BE2C (cell line): ENCODE measurements at regions not wholly inside any gene's neighbourhood (a gene's known extent, or its start where the extent isn't known, plus 50 kb on each side); places are given as distances from the start of the nearest gene placed in this dataset.

Experiments used
- DNase-seq: peaks from one replicate; pipeline ENCODE4 v3.0.0-alpha.2; 2020
- H3K27me3 ChIP-seq: fragments of 250-450 bp; sonication (Bioruptor Pico); 2 replicates; pipeline ENCODE4 v1.5.1; 2020; ENCODE audit warnings: mild to moderate bottlenecking
- H3K36me3 ChIP-seq: fragments of 250-450 bp; sonication (Bioruptor Pico); 2 replicates; pipeline ENCODE4 v1.5.1; 2020; ENCODE audit warnings: mild to moderate bottlenecking
- H3K4me1 ChIP-seq: fragments of 250-450 bp; sonication (Bioruptor Pico); 2 replicates; pipeline ENCODE4 v1.5.1; 2020
- H3K4me3 ChIP-seq: 2 replicates; pipeline ENCODE4 v1.5.1; 2011; ENCODE audit warnings: low read depth, low read length
- H3K9me3 ChIP-seq: fragments of 250-450 bp; sonication (Bioruptor Pico); 2 replicates; pipeline ENCODE4 v1.5.1; 2020
- TF ChIP-seq, protein P1 (sequence below): IDR thresholded peaks from 2 replicates; pipeline ENCODE4 v1.5.1; 2012; ENCODE audit warnings: mild to moderate bottlenecking, low read depth, low read length

DNA sequence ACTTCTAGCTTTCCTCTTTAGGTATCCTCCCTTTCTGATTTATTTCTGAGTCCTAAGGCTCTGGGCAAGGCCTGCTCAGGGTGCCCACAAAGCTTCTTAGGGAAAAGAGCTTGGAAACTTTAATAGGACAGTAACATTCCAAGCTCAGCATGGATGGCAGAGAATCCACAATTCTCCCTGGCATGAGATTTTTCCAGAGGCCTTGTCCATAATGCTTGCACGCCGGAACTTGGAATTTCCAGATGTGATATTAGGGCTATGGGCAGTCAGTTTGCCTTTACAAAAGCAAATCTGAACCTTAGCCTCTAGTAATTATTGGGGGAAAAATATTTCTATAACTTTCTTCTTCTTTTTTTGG lies 139.0 kb upstream of the RBMS3 start:
- H3K4me3 ChIP-seq: no peak overlapping the region
- H3K27me3 ChIP-seq: no peaks in the 10 kb centered on the region
- no peaks in the 10 kb centered on the region for H3K36me3 ChIP-seq
- no peaks in the 10 kb centered on the region for H3K9me3 ChIP-seq
- H3K4me1 ChIP-seq: peaks cover 7% of the 10 kb centered on the region; the same call in 1 of the 2 replicates
- no peak for DNase-seq
- TF ChIP-seq, protein P1, sequence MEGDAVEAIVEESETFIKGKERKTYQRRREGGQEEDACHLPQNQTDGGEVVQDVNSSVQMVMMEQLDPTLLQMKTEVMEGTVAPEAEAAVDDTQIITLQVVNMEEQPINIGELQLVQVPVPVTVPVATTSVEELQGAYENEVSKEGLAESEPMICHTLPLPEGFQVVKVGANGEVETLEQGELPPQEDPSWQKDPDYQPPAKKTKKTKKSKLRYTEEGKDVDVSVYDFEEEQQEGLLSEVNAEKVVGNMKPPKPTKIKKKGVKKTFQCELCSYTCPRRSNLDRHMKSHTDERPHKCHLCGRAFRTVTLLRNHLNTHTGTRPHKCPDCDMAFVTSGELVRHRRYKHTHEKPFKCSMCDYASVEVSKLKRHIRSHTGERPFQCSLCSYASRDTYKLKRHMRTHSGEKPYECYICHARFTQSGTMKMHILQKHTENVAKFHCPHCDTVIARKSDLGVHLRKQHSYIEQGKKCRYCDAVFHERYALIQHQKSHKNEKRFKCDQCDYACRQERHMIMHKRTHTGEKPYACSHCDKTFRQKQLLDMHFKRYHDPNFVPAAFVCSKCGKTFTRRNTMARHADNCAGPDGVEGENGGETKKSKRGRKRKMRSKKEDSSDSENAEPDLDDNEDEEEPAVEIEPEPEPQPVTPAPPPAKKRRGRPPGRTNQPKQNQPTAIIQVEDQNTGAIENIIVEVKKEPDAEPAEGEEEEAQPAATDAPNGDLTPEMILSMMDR: no peak

DNA sequence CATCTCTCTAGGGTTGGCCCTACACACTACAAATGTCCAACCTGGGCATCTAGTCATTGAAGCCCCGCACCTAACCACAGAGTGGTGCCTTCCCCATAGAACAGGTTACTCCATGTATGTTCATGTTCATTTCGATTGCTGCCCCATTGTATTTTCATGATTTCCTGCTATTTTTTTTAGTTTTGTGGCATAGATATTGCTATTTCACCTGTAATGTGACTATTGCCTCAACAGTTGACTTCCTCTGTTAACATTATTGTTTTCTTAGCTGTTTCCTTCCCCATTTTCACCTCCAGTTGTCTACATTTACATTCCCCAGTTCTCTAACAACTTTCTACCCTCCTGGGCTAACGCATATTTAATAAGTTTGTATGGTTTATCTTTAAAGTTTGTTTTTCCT lies 137.7 kb upstream of the RBMS3 start:
- Histone ChIP-seq H3K4me1 (peaks cover 7% of the 10 kb centered on the region; the same call in 1 of the 2 replicates), H3K36me3 (no peaks in the 10 kb centered on the region), H3K27me3 (no peaks in the 10 kb centered on the region), H3K9me3 (no peaks in the 10 kb centered on the region), H3K4me3 (no peak overlapping the region)
- TF ChIP-seq, protein P1: no peak
- no peak for DNase-seq

DNA sequence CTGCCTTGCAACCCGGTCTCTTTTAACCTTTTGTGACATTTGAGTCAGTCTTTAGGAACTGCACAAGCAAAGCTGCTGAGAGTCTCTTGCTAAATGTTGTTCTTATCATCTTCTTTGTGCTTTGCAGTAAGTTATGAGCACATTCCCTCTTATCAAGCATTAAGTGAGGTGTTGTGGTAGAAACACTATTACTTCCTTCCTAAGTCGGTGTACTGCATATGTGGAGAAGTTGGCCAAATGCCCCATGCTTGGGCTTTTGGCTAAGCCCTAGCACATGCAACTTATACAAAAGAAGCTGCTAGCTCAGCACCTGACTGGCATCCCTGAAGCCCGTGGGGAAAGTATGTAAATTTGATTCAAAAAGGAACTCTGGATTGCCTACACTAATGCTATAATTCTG lies 136.5 kb upstream of the RBMS3 start:
- DNase-seq: no peak
- Histone ChIP-seq H3K4me1 (peaks cover 7% of the 10 kb centered on the region; the same call in 1 of the 2 replicates), H3K27me3 (no peaks in the 10 kb centered on the region), H3K9me3 (no peaks in the 10 kb centered on the region), H3K36me3 (no peaks in the 10 kb centered on the region), H3K4me3 (no peak overlapping the region)
- TF ChIP-seq, protein P1: no peak

DNA sequence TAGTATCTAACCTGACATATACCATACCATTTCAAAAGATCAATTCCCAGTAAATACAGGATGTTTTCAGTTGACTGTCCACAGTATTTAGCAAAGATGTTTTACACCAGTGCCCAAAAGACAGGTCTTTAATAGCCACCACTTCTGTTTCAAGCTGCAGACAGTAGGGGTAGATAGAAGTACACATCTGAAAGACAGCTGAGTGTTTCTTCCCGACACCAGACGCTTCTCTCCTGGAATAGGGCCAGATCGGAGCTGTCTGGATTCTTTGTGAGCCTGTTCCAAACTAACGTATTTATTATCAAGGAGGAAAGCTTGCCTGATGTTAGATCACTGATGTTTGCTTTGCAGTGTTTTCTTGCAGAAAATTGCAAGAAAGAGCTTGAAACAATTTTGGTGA lies 136.1 kb upstream of the RBMS3 start:
- H3K4me3 ChIP-seq: no peak overlapping the region
- peak; percentile 79 for DNase-seq
- peaks cover 7% of the 10 kb centered on the region; the same call in 1 of the 2 replicates for H3K4me1 ChIP-seq

DNA sequence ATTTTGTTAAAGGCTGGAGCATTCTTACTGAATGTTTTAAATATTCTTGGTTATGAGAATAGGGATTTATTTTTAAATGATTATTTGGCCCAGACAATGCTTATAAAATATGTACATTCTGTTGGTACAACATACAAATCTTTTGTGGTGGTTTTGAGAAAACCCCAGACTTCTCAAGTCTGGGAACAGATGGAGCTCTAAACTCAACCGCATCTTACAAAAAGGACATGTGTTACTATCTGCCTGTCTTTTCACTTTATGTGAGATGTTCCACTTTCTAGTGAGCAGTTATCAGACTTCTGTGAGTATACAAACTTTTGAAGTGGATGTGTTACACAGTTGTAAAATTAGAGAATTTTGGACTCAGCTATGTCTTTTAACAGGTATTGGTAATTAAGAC lies 135.5 kb upstream of the RBMS3 start:
- TF ChIP-seq, protein P1: no peak
- no peak for DNase-seq
- Histone ChIP-seq H3K4me1 (peaks cover 7% of the 10 kb centered on the region; the same call in 1 of the 2 replicates), H3K36me3 (no peaks in the 10 kb centered on the region), H3K27me3 (no peaks in the 10 kb centered on the region), H3K9me3 (no peaks in the 10 kb centered on the region), H3K4me3 (no peak overlapping the region)

More for the DNA sequence above, 136.1 kb upstream of the RBMS3 start:
- Histone ChIP-seq H3K36me3 (no peaks in the 10 kb centered on the region), H3K9me3 (no peaks in the 10 kb centered on the region), H3K27me3 (no peaks in the 10 kb centered on the region)
- TF ChIP-seq, protein P1: peak; percentile 64

DNA sequence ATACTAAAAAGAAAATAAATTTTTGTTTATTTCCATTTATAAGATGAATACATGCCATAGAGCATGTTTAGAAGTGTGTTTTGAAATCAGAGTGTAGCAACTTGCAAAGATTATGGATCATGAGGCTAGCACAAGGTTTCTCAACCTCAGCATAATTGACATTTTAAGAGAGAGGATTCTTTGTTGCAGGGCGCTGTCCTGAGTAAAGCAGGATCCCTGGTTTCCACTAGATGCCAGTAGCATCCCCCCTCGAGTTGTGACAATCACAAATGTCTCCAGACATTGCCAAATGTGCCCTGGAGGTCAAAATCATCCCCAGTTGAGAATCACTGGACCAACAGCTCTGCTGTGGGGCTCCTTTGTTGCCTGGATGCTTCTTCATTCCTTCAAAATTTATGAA lies 128.5 kb upstream of the RBMS3 start:
- Histone ChIP-seq H3K36me3 (no peaks in the 10 kb centered on the region), H3K9me3 (no peaks in the 10 kb centered on the region), H3K4me3 (no peak overlapping the region), H3K4me1 (no peaks in the 10 kb centered on the region), H3K27me3 (no peaks in the 10 kb centered on the region)
- peak; percentile 44 for DNase-seq
- TF ChIP-seq, protein P1: peak; percentile 66
